ENCODE measurements at regions not wholly inside any gene's neighbourhood (a gene's known extent, or its start where the extent isn't known, plus 50 kb on each side); places are given as distances from the start of the nearest gene placed in this dataset.
"Not testable (repeated sequence)": the region's sequence is repeated elsewhere in the genome, so short reads cannot be mapped to it uniquely, and the experiment has no call there.

GRCh38 chr3:70488131-70488530, 175.7 kb upstream of the MDFIC2 start:
- no peak overlapping the region for H3K4me3 ChIP-seq (ENCODE audit: low read length)
- peak overlapping the region; percentile 11; the same call in 1 of the 2 replicates for H3K27ac ChIP-seq (ENCODE audit: low read depth, low read length)
- H3K9me3 ChIP-seq (ENCODE audit: insufficient read depth, low read depth, low read length) = no peaks in the 10 kb centered on the region
- no peak overlapping the region for H3K9ac ChIP-seq (ENCODE audit: low read depth, low read length)
- no peaks in the 10 kb centered on the region for H3K27me3 ChIP-seq (ENCODE audit: insufficient read depth, low read length)
- H3K4me1 ChIP-seq (ENCODE audit: insufficient read depth, low read length) = peaks cover 19% of the 10 kb centered on the region
- no peaks in the 10 kb centered on the region for H3K36me3 ChIP-seq (ENCODE audit: insufficient read depth, low read length)
- 78% methylated on average over 5 of the region's 5 CpGs for WGBS

DNA sequence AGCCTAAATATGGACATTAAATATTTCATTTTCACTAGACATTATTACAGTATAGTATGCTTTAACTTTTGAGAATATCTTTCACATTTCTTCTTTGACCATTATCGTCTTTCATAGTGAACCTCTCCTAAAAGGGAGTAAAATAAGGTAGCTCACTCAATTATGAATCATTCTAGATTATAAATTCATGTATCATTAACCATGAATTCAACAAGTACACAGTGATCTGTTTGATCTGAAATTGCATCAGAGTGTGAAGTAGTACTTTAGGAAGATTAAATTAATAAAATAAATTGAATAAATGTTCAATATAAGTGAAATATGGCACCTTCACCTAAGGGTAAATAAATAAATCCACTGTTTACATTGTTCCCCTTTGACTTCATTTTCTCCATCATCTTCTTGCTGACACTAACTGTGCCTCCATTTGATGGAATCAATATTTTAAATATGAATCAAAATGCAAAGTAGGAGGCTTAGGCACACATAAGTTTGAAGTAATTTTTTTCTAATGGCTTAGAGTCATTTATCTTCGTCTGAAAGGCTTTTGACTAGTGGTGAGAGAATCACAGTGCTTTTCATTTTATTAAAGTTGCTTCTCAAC, 174.1 kb upstream of the MDFIC2 start:
- Histone ChIP-seq H3K36me3 (ENCODE audit: insufficient read depth, low read length) (no peaks in the 10 kb centered on the region), H3K27me3 (ENCODE audit: insufficient read depth, low read length) (no peaks in the 10 kb centered on the region), H3K27ac (ENCODE audit: low read depth, low read length) (no peak overlapping the region), H3K9me3 (ENCODE audit: insufficient read depth, low read depth, low read length) (no peaks in the 10 kb centered on the region), H3K9ac (ENCODE audit: low read depth, low read length) (no peak overlapping the region), H3K4me3 (ENCODE audit: low read length) (no peak overlapping the region), H3K4me1 (ENCODE audit: insufficient read depth, low read length) (peaks cover 19% of the 10 kb centered on the region)
- WGBS = 100% methylated on average over 1 of the region's 2 CpGs

DNA sequence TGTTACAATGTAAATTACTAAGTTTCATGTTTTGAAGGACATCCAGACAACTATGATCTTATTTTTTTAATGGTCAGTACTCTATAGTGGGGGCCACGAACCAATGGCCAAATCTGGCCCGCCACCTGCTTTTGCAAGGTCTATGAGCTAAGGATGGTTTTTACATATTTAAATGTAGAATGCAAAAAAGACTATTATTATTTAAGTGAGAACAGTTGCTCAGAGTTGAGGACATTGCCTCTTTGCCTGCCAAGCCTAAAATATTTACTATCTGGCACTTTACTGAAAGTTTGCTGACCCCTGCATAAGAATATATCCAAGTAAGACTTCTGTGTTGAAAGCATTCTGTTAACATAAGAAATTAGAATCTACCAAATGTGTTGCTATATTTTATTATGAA, 163.7 kb upstream of the MDFIC2 start:
- Histone ChIP-seq H3K27ac (ENCODE audit: low read depth, low read length) (peak overlapping the region; percentile 75; the same call in 1 of the 2 replicates), H3K27me3 (ENCODE audit: insufficient read depth, low read length) (no peaks in the 10 kb centered on the region), H3K9ac (ENCODE audit: low read depth, low read length) (no peak overlapping the region), H3K9me3 (ENCODE audit: insufficient read depth, low read depth, low read length) (peaks cover 21% of the 10 kb centered on the region), H3K4me1 (ENCODE audit: insufficient read depth, low read length) (peaks cover 25% of the 10 kb centered on the region), H3K36me3 (ENCODE audit: insufficient read depth, low read length) (no peaks in the 10 kb centered on the region), H3K4me3 (ENCODE audit: low read length) (no peak overlapping the region)
- WGBS = 34% methylated on average over 2 of the region's 2 CpGs

DNA sequence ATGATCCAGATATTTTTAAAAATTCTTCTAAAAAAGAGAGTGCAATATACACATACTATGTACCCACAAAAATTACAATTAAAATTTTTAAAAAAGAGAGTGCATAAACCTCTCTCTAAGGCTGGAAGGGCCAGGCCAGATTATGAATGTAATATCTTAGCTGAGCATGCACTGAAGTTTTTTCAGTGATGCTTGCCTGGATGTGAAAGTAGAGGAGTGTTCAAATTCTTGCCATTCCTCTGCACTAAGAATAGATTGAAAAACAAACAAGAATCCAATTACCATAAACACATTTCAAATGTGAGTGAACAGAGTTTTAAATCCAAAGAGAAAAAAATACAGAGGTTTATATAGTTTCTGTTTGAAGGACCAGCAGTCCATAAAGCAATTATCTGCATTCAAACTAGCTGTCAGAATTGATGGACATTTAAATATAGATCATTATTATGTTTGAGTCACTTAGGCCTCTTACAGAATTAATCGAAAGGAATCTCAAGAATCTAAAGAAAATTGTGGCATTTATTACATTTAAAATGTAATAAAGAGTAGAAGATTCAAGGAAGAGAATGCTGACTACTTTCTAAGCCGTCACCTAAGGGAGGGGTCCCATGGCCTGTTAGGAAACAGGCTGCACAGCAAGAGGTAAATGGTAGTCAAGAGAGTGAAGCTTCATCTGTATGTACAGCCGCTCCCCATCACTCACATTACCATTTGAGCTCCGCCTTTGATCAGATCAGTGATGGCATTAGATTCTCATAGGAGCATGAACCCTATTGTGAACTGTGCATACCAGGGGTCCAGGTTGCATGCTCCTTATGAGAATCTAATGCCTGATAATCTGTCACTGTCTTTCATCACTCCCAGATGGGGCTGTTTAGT, 159.3 kb upstream of the MDFIC2 start:
- H3K36me3 ChIP-seq (ENCODE audit: insufficient read depth, low read length) = no peaks in the 10 kb centered on the region
- H3K27me3 ChIP-seq (ENCODE audit: insufficient read depth, low read length) = no peaks in the 10 kb centered on the region
- 89% methylated on average over 4 of the region's 4 CpGs for WGBS
- H3K4me1 ChIP-seq (ENCODE audit: insufficient read depth, low read length) = peaks cover 26% of the 10 kb centered on the region
- H3K9me3 ChIP-seq (ENCODE audit: insufficient read depth, low read depth, low read length) = no peaks in the 10 kb centered on the region
- H3K27ac ChIP-seq (ENCODE audit: low read depth, low read length) = no peak overlapping the region
- H3K4me3 ChIP-seq (ENCODE audit: low read length) = no peak overlapping the region
- no peak overlapping the region for H3K9ac ChIP-seq (ENCODE audit: low read depth, low read length)

DNA sequence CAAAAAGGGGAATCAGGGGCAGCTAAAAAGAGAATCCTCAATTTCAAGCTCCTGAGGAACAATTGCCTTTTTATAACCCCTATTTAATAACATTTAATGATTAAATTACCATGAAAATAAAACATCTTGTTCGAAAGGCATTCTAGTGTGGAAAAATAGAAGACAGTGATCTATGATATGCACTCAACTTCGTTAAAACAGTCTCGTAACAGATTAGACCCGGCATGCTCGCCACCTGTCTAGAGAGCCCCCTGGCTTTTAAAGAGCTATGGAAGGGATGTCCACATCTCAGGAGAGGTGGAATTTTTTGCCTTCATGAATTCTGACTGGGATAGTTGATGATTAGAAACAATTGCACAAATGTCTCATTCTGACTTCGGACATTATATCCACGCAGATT, 153.7 kb upstream of the MDFIC2 start:
- H3K27ac ChIP-seq (ENCODE audit: low read depth, low read length) = no peak overlapping the region
- H3K27me3 ChIP-seq (ENCODE audit: insufficient read depth, low read length) = no peaks in the 10 kb centered on the region
- no peak overlapping the region for H3K4me3 ChIP-seq (ENCODE audit: low read length)
- peaks cover 4% of the 10 kb centered on the region; the same call in 1 of the 2 replicates for H3K9me3 ChIP-seq (ENCODE audit: insufficient read depth, low read depth, low read length)
- no peaks in the 10 kb centered on the region for H3K36me3 ChIP-seq (ENCODE audit: insufficient read depth, low read length)
- peaks cover 2% of the 10 kb centered on the region; the same call in 1 of the 2 replicates for H3K4me1 ChIP-seq (ENCODE audit: insufficient read depth, low read length)
- WGBS = 93% methylated on average over 5 of the region's 7 CpGs
- H3K9ac ChIP-seq (ENCODE audit: low read depth, low read length) = no peak overlapping the region

GRCh38 chr3:70464876-70465275, 152.4 kb upstream of the MDFIC2 start:
- WGBS = 100% methylated on average over 1 of the region's 5 CpGs
- H3K9ac ChIP-seq (ENCODE audit: low read depth, low read length) = no peak overlapping the region
- no peaks in the 10 kb centered on the region for H3K27me3 ChIP-seq (ENCODE audit: insufficient read depth, low read length)
- H3K4me1 ChIP-seq (ENCODE audit: insufficient read depth, low read length) = no peaks in the 10 kb centered on the region
- H3K36me3 ChIP-seq (ENCODE audit: insufficient read depth, low read length) = no peaks in the 10 kb centered on the region
- H3K27ac ChIP-seq (ENCODE audit: low read depth, low read length) = no peak overlapping the region
- peaks cover 4% of the 10 kb centered on the region; the same call in 1 of the 2 replicates for H3K9me3 ChIP-seq (ENCODE audit: insufficient read depth, low read depth, low read length)
- no peak overlapping the region for H3K4me3 ChIP-seq (ENCODE audit: low read length)

DNA sequence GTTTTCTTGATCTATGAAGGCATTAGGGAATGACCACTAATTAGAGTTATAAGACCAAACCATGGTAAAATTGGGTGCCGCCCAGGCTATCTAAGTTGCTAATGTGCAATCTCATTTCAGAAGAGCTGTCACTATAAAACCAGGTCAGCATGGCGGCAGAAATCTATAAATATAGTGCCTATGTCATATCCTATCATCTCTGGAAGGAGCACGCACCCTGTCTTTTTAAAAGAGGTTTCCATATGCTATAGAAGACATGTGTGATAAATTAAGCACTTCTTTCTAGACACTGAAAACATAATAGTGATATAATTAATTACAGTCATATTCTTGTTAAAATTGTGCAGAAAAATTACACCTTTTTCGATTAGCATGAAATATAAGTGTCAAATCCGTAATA, 152.0 kb upstream of the MDFIC2 start:
- H3K4me3 ChIP-seq (ENCODE audit: low read length) = no peak overlapping the region
- no peaks in the 10 kb centered on the region for H3K27me3 ChIP-seq (ENCODE audit: insufficient read depth, low read length)
- no peak overlapping the region for H3K9ac ChIP-seq (ENCODE audit: low read depth, low read length)
- H3K4me1 ChIP-seq (ENCODE audit: insufficient read depth, low read length) = no peaks in the 10 kb centered on the region
- H3K36me3 ChIP-seq (ENCODE audit: insufficient read depth, low read length) = no peaks in the 10 kb centered on the region
- peaks cover 4% of the 10 kb centered on the region; the same call in 1 of the 2 replicates for H3K9me3 ChIP-seq (ENCODE audit: insufficient read depth, low read depth, low read length)
- 97% methylated on average over 3 of the region's 5 CpGs for WGBS
- H3K27ac ChIP-seq (ENCODE audit: low read depth, low read length) = no peak overlapping the region

GRCh38 chr3:70450220-70450619, 137.8 kb upstream of the MDFIC2 start:
- not testable (repeated sequence) for H3K9ac ChIP-seq (ENCODE audit: low read depth, low read length); H3K4me1 ChIP-seq (ENCODE audit: insufficient read depth, low read length); H3K9me3 ChIP-seq (ENCODE audit: insufficient read depth, low read depth, low read length); H3K27ac ChIP-seq (ENCODE audit: low read depth, low read length); H3K4me3 ChIP-seq (ENCODE audit: low read length); H3K27me3 ChIP-seq (ENCODE audit: insufficient read depth, low read length); H3K36me3 ChIP-seq (ENCODE audit: insufficient read depth, low read length)
- 65% methylated on average over 2 of the region's 2 CpGs for WGBS

GRCh38 chr3:70435422-70435821, 123.0 kb upstream of the MDFIC2 start:
- not testable (repeated sequence) for H3K4me1 ChIP-seq (ENCODE audit: insufficient read depth, low read length); H3K4me3 ChIP-seq (ENCODE audit: low read length); H3K9ac ChIP-seq (ENCODE audit: low read depth, low read length); H3K27me3 ChIP-seq (ENCODE audit: insufficient read depth, low read length); H3K27ac ChIP-seq (ENCODE audit: low read depth, low read length); H3K36me3 ChIP-seq (ENCODE audit: insufficient read depth, low read length); H3K9me3 ChIP-seq (ENCODE audit: insufficient read depth, low read depth, low read length)
- 80% methylated on average over 2 of the region's 2 CpGs for WGBS

DNA sequence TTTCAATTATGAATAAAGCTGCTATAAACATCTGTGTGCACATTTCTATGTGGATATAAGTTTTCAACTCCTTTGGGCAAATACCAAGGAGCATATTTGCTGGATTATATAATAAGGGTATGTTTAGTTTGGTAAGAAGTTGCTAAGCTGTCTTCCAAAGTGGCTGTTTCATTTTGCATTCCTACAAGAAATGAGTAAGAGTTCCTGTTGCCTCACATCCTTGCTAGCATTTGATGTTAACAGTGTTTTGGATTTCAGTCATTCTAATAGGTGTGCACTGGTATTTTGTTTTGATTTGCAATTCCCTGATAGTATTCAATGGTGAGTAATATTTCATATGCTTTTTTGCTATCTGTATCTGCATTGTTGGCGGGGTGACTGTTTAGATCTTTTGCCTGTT, 120.7 kb upstream of the MDFIC2 start:
- Histone ChIP-seq H3K4me1 (ENCODE audit: insufficient read depth, low read length) (no peaks in the 10 kb centered on the region), H3K36me3 (ENCODE audit: insufficient read depth, low read length) (no peaks in the 10 kb centered on the region), H3K27ac (ENCODE audit: low read depth, low read length) (no peak overlapping the region), H3K27me3 (ENCODE audit: insufficient read depth, low read length) (no peaks in the 10 kb centered on the region), H3K9ac (ENCODE audit: low read depth, low read length) (no peak overlapping the region), H3K4me3 (ENCODE audit: low read length) (no peak overlapping the region), H3K9me3 (ENCODE audit: insufficient read depth, low read depth, low read length) (no peaks in the 10 kb centered on the region)
- 88% methylated on average over 1 of the region's 1 CpG for WGBS

- no peak overlapping the region for H3K9ac ChIP-seq (ENCODE audit: low read depth, low read length)
- no peaks in the 10 kb centered on the region for H3K27me3 ChIP-seq (ENCODE audit: insufficient read depth, low read length)
- no peaks in the 10 kb centered on the region for H3K36me3 ChIP-seq (ENCODE audit: insufficient read depth, low read length)
- WGBS = no CpG with 5 or more reads among the region's 1 CpG
- H3K4me3 ChIP-seq (ENCODE audit: low read length) = no peak overlapping the region
- H3K9me3 ChIP-seq (ENCODE audit: insufficient read depth, low read depth, low read length) = no peaks in the 10 kb centered on the region
- H3K27ac ChIP-seq (ENCODE audit: low read depth, low read length) = no peak overlapping the region
- H3K4me1 ChIP-seq (ENCODE audit: insufficient read depth, low read length) = no peaks in the 10 kb centered on the region
Measured at GRCh38 chr3:70431911-70432310, 119.5 kb upstream of the MDFIC2 start.

Data from HUES64 (cell line).